Fibroblast of lung (primary cell): ENCODE measurements at regions not wholly inside any gene's neighbourhood (a gene's known extent, or its start where the extent isn't known, plus 50 kb on each side); places are given as distances from the start of the nearest gene placed in this dataset.
A peak's percentile ranks its signal among the peaks of the same experiment; 100 is the strongest.

ENCODE experiments used
- DNase-seq, 2 donors: peaks; one replicate each; pipeline versions ENCODE4 v3.0.0 to v3.0.0-alpha.2; 2010; ENCODE audit warnings: low read depth in 2 of 2
- H2AFZ ChIP-seq: 2 replicates; pipeline ENCODE4 v1.5.1; 2012; ENCODE audit warnings: low read length, control low read depth, inconsistent platforms
- H3K27ac ChIP-seq: 2 replicates; pipeline ENCODE4 v1.5.1; 2011; ENCODE audit warnings: low read length, control low read depth; ENCODE audit not compliant: insufficient read depth
- H3K27me3 ChIP-seq: 2 replicates; pipeline ENCODE4 v1.5.1; 2011; ENCODE audit warnings: mild to moderate bottlenecking, low read length; ENCODE audit not compliant: control insufficient read depth, insufficient read depth
- H3K36me3 ChIP-seq: 2 replicates; pipeline ENCODE4 v1.5.1; 2011; ENCODE audit warnings: low read length; ENCODE audit not compliant: control insufficient read depth, insufficient read depth
- H3K4me1 ChIP-seq: 2 replicates; pipeline ENCODE4 v1.5.1; 2011; ENCODE audit warnings: low read length; ENCODE audit not compliant: control insufficient read depth, insufficient read depth; ENCODE audit errors: extremely low read depth
- H3K4me2 ChIP-seq: 2 replicates; pipeline ENCODE4 v1.5.1; 2011; ENCODE audit warnings: low read length, control low read depth; ENCODE audit not compliant: insufficient read depth; ENCODE audit errors: extremely low read depth
- H3K4me3 ChIP-seq, 4 experiments: fragments of 200-600 bp in 1 of 4; sonication (generic) in 1 of 4; replicated peaks in 1 of 4; 2 replicates each; pipeline ENCODE4 v1.5.1; 2011 to 2016; ENCODE audit warnings: low read length in 4 of 4, low read depth in 3 of 4, mild to moderate bottlenecking in 3 of 4, control low read depth in 2 of 4, inconsistent platforms in 1 of 4, mixed read lengths in 1 of 4; ENCODE audit not compliant: insufficient read depth in 1 of 4; ENCODE audit errors: control extremely low read depth in 1 of 4
- H3K79me2 ChIP-seq: 2 replicates; pipeline ENCODE4 v1.5.1; 2012; ENCODE audit warnings: mild to moderate bottlenecking, low read length, inconsistent platforms; ENCODE audit not compliant: control insufficient read depth, insufficient read depth
- H3K9ac ChIP-seq: 2 replicates; pipeline ENCODE4 v1.5.1; 2011; ENCODE audit warnings: mild to moderate bottlenecking, low read length, control low read depth; ENCODE audit not compliant: insufficient read depth
- H3K9me3 ChIP-seq: 2 replicates; pipeline ENCODE4 v1.5.1; 2012; ENCODE audit warnings: low read depth, low read length; ENCODE audit not compliant: control insufficient read depth, insufficient read depth
- H4K20me1 ChIP-seq: 2 replicates; pipeline ENCODE4 v1.5.1; 2011; ENCODE audit warnings: low read length; ENCODE audit not compliant: control insufficient read depth, insufficient read depth; ENCODE audit errors: extremely low read depth
- CTCF ChIP-seq, 2 donors: IDR thresholded peaks in 1 of 2; conservative IDR thresholded peaks in 1 of 2; 1 replicate in 1 of 2; 2 replicates in 1 of 2; pipeline ENCODE4 v1.5.1; 2011 to 2012; ENCODE audit warnings: low read length in 2 of 2, control low read depth in 1 of 2, inconsistent platforms in 1 of 2, low read depth in 1 of 2, mild to moderate bottlenecking in 1 of 2
- EZH2 ChIP-seq: IDR thresholded peaks from 2 replicates; pipeline ENCODE4 v1.5.1; 2012; ENCODE audit warnings: low read length, control low read depth, mild to moderate bottlenecking; ENCODE audit errors: missing control alignments

- no peak for DNase-seq
- H3K27me3 ChIP-seq: no peaks in the 10 kb centered on the region
- no peak overlapping the region for H3K4me2 ChIP-seq
- H2AFZ ChIP-seq: no peak overlapping the region
- TF ChIP-seq EZH2 (no peak), CTCF (conservative IDR thresholded peaks at IDR 0.05 in 1 of 2, IDR thresholded peaks at IDR 0.05 in 1 of 2; ENCODE audit: low read depth in 1 of 2, low read length in 2 of 2) (no peak)
- H3K9ac ChIP-seq: no peak overlapping the region
- H3K4me1 ChIP-seq: peaks cover 4% of the 10 kb centered on the region
- H3K9me3 ChIP-seq: no peaks in the 10 kb centered on the region
- no peaks in the 10 kb centered on the region for H3K36me3 ChIP-seq
- H3K79me2 ChIP-seq: no peaks in the 10 kb centered on the region
- no peak overlapping the region for H3K27ac ChIP-seq
- no peaks in the 10 kb centered on the region for H4K20me1 ChIP-seq
- H3K4me3 ChIP-seq: no peak overlapping the region
Observed at GRCh38 chr3:148136816-148137215, 560.9 kb upstream of the AGTR1 start.

DNA sequence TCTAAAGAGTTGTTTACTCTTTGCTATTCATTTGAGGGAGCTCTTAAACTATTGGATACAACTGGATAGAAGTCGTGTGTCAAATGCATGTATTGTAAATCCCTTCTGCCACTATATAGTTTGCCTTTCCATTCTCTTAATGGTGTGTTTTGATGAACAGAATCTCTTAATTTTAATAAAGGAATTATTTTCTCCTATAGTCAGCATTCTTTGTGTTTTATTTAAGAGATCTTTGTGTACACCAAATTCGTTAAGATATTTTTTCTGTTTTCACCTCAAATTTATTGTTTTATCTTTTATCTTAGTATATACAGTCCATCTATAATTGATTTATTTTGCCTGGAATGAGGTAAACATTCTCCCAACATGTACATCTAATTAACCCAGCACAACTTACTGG lies 551.5 kb upstream of the AGTR1 start:
- no peaks in the 10 kb centered on the region for H3K9me3 ChIP-seq
- H3K27ac ChIP-seq: no peak overlapping the region
- H3K4me2 ChIP-seq: no peak overlapping the region
- TF ChIP-seq EZH2: no peak
- TF ChIP-seq CTCF (conservative IDR thresholded peaks at IDR 0.05 in 1 of 2, IDR thresholded peaks at IDR 0.05 in 1 of 2; ENCODE audit: low read depth in 1 of 2, low read length in 2 of 2): no peak
- no peak overlapping the region for H3K4me3 ChIP-seq
- DNase-seq: no peak
- no peaks in the 10 kb centered on the region for H3K36me3 ChIP-seq
- H3K4me1 ChIP-seq: no peaks in the 10 kb centered on the region
- H3K9ac ChIP-seq: no peak overlapping the region
- H3K79me2 ChIP-seq: no peaks in the 10 kb centered on the region
- H4K20me1 ChIP-seq: no peaks in the 10 kb centered on the region
- H3K27me3 ChIP-seq: no peaks in the 10 kb centered on the region
- H2AFZ ChIP-seq: no peak overlapping the region

GRCh38 chr3:148146947-148147826 lies 550.5 kb upstream of the AGTR1 start:
- Histone ChIP-seq H3K27ac (no peak overlapping the region), H3K79me2 (no peaks in the 10 kb centered on the region), H3K4me1 (no peaks in the 10 kb centered on the region), H3K9ac (no peak overlapping the region), H3K36me3 (no peaks in the 10 kb centered on the region), H3K4me2 (no peak overlapping the region), H3K27me3 (no peaks in the 10 kb centered on the region), H3K9me3 (no peaks in the 10 kb centered on the region), H4K20me1 (no peaks in the 10 kb centered on the region), H2AFZ (no peak overlapping the region), H3K4me3 (no peak overlapping the region)
- peak; percentile 79 to 87 for DNase-seq
- TF ChIP-seq CTCF (conservative IDR thresholded peaks at IDR 0.05 in 1 of 2, IDR thresholded peaks at IDR 0.05 in 1 of 2; ENCODE audit: low read depth in 1 of 2, low read length in 2 of 2) (no peak), EZH2 (no peak)
